ENCODE measurements at regions not wholly inside any gene's neighbourhood (a gene's known extent, or its start where the extent isn't known, plus 50 kb on each side); places are given as distances from the start of the nearest gene placed in this dataset.

DNA sequence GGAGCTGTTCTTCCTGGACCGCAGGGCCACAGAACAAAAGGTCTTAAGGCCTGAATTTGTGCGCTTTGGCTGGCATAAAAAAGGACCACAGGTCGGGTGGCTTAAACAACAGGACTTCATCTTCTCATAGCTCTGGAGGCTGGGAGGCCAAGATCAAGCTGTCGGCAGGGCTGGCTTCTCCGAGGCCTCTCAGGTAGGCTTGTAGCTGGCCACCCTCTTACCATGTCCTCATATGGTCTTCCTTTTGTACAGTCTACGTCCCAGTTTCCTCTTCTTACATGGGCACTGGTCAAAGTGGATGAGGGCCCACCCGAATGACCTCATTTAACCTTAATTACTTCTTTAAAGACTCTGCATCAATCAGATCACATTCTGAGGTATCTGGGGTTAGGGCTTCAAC is 257.6 kb downstream of the CBLN1 start:
- no peak for TF ChIP-seq CTCF (IDR thresholded peaks at IDR 0.05; ENCODE audit: insufficient read depth, missing control alignments)
- FAIRE-seq, result no peak
- no peak for DNase-seq (ENCODE audit: insufficient read length, low spot score)

GRCh38 chr16:49023050-49023449 is 258.6 kb downstream of the CBLN1 start:
- no peak for DNase-seq (ENCODE audit: insufficient read length, low spot score)
- no peak for TF ChIP-seq CTCF (IDR thresholded peaks at IDR 0.05; ENCODE audit: insufficient read depth, missing control alignments)
- no peak for FAIRE-seq

- no peak for FAIRE-seq
- no peak for DNase-seq (ENCODE audit: insufficient read length, low spot score)
- TF ChIP-seq CTCF (IDR thresholded peaks at IDR 0.05; ENCODE audit: insufficient read depth, missing control alignments), result no peak
Measured at GRCh38 chr16:49022351-49022963, 259.2 kb downstream of the CBLN1 start.

DNA sequence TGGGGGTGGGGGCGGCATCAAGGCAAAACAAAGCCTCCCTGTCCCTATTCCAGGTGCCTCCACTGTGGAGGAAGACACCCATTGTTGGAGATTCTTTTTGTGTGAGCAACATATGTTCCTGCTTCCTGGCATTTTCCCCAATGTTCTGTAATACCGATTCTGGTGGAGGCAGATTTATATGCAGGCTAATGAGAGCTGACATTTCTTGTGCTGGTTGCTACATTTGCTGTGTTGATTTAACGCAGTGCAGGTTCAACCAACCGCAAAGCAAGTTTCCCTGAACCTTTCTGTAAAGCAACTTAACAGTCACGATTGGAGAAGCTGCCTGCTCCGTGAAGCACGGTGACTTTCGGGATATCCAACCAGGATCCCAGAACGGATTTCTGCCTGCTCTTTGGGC is 260.5 kb downstream of the CBLN1 start:
- no peak for TF ChIP-seq CTCF (IDR thresholded peaks at IDR 0.05; ENCODE audit: insufficient read depth, missing control alignments)
- FAIRE-seq (no peak), DNase-seq (ENCODE audit: insufficient read length, low spot score) (no peak)

- FAIRE-seq, result no peak
- DNase-seq (ENCODE audit: insufficient read length, low spot score), result no peak
- TF ChIP-seq CTCF (IDR thresholded peaks at IDR 0.05; ENCODE audit: insufficient read depth, missing control alignments), result no peak
Measured at GRCh38 chr16:49020436-49020835, 261.2 kb downstream of the CBLN1 start.

DNA sequence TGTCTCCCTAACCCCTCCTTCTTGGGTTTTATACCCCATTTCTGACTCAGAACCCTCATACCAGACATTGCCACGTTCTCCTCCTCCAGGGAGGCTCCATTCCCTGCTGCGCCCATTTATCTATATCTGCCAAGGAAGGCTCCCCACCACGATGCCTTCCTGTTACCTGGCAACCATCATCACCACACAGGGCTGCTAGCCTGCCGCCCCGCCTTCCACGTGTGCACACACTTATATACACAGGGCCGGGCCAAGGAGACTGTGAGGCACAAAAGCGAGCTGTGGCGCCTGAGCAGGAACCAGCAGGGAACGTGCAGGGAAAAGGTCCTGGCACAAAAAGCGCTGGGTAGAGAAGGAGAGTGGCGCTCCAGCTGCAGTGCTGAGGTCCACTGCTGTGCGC is 261.8 kb downstream of the CBLN1 start:
- DNase-seq (ENCODE audit: insufficient read length, low spot score) (no peak), FAIRE-seq (no peak)
- TF ChIP-seq CTCF (IDR thresholded peaks at IDR 0.05; ENCODE audit: insufficient read depth, missing control alignments), result no peak

GRCh38 chr16:49019081-49019633 is 262.5 kb downstream of the CBLN1 start:
- FAIRE-seq (no peak), DNase-seq (ENCODE audit: insufficient read length, low spot score) (no peak)
- no peak for TF ChIP-seq CTCF (IDR thresholded peaks at IDR 0.05; ENCODE audit: insufficient read depth, missing control alignments)
